ENCODE measurements at regions not wholly inside any gene's neighbourhood (a gene's known extent, or its start where the extent isn't known, plus 50 kb on each side); places are given as distances from the start of the nearest gene placed in this dataset.

DNA sequence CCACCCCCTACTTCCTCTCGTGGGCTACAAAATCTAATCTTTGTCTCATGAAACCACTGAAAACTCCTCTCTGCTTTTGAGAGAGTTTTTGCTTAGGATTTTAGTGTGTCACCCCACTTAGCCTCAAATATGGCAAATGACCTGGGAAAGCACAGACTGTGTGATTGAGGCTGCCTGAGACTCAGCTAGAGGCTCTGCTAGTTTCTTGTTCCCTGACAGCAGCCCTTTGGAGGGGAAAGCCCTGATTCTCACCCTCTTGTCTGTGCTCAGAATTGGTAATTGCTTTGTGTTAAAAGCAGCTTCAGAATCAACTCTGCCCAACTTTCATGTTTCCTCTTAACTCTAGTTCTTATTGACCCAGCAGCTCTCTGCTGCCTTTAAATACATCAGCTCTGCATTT lies 85.6 kb upstream of the ZP4 start:
- H3K9ac ChIP-seq (ENCODE audit: low read length): no peak overlapping the region
- no peak overlapping the region for H3K4me3 ChIP-seq (ENCODE audit: insufficient read depth, low read depth, low read length)
- Mint-ChIP-seq H3K27ac (ENCODE audit: unreplicated experiment) (no peak overlapping the region), H3K9me3 (ENCODE audit: unreplicated experiment) (no peaks in the 10 kb centered on the region), H3K27me3 (ENCODE audit: low read depth, unreplicated experiment) (no peaks in the 10 kb centered on the region), H3K4me1 (ENCODE audit: low read depth, unreplicated experiment) (peaks cover 5% of the 10 kb centered on the region), H3K4me3 (ENCODE audit: unreplicated experiment) (no peak overlapping the region), H3K36me3 (ENCODE audit: low read depth, unreplicated experiment) (no peaks in the 10 kb centered on the region)
- FAIRE-seq (no peak), DNase-seq (ENCODE audit: low read depth) (no peak)
- no peaks in the 10 kb centered on the region for H3K36me3 ChIP-seq (ENCODE audit: insufficient read depth, low read length)
- no peaks in the 10 kb centered on the region for H3K27me3 ChIP-seq (ENCODE audit: insufficient read depth, low read length)
- no peaks in the 10 kb centered on the region for H3K4me1 ChIP-seq (ENCODE audit: insufficient read depth, low read length)
- H4K20me1 ChIP-seq (ENCODE audit: insufficient read depth, low read length): no peaks in the 10 kb centered on the region
- TF ChIP-seq, protein P1, sequence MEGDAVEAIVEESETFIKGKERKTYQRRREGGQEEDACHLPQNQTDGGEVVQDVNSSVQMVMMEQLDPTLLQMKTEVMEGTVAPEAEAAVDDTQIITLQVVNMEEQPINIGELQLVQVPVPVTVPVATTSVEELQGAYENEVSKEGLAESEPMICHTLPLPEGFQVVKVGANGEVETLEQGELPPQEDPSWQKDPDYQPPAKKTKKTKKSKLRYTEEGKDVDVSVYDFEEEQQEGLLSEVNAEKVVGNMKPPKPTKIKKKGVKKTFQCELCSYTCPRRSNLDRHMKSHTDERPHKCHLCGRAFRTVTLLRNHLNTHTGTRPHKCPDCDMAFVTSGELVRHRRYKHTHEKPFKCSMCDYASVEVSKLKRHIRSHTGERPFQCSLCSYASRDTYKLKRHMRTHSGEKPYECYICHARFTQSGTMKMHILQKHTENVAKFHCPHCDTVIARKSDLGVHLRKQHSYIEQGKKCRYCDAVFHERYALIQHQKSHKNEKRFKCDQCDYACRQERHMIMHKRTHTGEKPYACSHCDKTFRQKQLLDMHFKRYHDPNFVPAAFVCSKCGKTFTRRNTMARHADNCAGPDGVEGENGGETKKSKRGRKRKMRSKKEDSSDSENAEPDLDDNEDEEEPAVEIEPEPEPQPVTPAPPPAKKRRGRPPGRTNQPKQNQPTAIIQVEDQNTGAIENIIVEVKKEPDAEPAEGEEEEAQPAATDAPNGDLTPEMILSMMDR (IDR thresholded peaks at IDR 0.05; ENCODE audit: insufficient read depth, low read depth, low read length): no peak
- no peak for TF ChIP-seq EZH2 (IDR thresholded peaks at IDR 0.05; ENCODE audit: insufficient read depth, low read length)
- no peak overlapping the region for H3K4me2 ChIP-seq (ENCODE audit: low read length)
- no peak overlapping the region for H2AFZ ChIP-seq (ENCODE audit: low read depth, low read length)
- no peak overlapping the region for H3K27ac ChIP-seq (ENCODE audit: low read depth, low read length)
- no peaks in the 10 kb centered on the region for H3K79me2 ChIP-seq (ENCODE audit: insufficient read depth, low read length)
- no peaks in the 10 kb centered on the region for H3K9me3 ChIP-seq (ENCODE audit: insufficient read depth, low read depth, low read length)

DNA sequence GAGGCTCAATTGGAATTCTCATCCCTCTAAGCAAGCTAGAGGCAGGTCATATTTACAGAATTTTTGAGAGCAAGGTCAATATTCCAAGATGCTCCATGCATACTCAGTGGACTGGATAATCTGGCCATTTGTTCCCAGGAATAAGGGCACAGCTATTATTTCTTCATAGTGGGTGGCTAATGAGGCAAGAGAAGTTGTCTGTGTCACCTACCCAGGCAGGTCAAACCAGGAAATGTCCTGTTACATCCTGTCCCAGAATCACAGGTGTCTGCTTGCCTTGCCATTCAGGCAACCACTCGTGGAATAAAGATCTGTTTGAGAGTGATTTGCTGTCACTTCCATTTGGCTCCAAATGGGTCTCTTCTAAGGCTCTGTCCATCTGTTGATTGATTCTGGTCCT lies 85.2 kb upstream of the ZP4 start:
- peaks cover 5% of the 10 kb centered on the region for H3K4me1 Mint-ChIP-seq (ENCODE audit: low read depth, unreplicated experiment)
- Histone ChIP-seq H3K27me3 (ENCODE audit: insufficient read depth, low read length) (no peaks in the 10 kb centered on the region), H3K36me3 (ENCODE audit: insufficient read depth, low read length) (no peaks in the 10 kb centered on the region), H3K79me2 (ENCODE audit: insufficient read depth, low read length) (no peaks in the 10 kb centered on the region), H2AFZ (ENCODE audit: low read depth, low read length) (no peak overlapping the region), H3K27ac (ENCODE audit: low read depth, low read length) (no peak overlapping the region), H3K9me3 (ENCODE audit: insufficient read depth, low read depth, low read length) (no peaks in the 10 kb centered on the region), H4K20me1 (ENCODE audit: insufficient read depth, low read length) (no peaks in the 10 kb centered on the region), H3K9ac (ENCODE audit: low read length) (no peak overlapping the region), H3K4me2 (ENCODE audit: low read length) (no peak overlapping the region), H3K4me3 (ENCODE audit: insufficient read depth, low read depth, low read length) (no peak overlapping the region), H3K4me1 (ENCODE audit: insufficient read depth, low read length) (no peaks in the 10 kb centered on the region)
- H3K4me3 Mint-ChIP-seq (ENCODE audit: unreplicated experiment): no peak overlapping the region
- TF ChIP-seq, protein P1 (IDR thresholded peaks at IDR 0.05; ENCODE audit: insufficient read depth, low read depth, low read length): no peak
- TF ChIP-seq EZH2 (IDR thresholded peaks at IDR 0.05; ENCODE audit: insufficient read depth, low read length): no peak
- FAIRE-seq (no peak), DNase-seq (ENCODE audit: low read depth) (no peak)
- H3K36me3 Mint-ChIP-seq (ENCODE audit: low read depth, unreplicated experiment): no peaks in the 10 kb centered on the region
- H3K9me3 Mint-ChIP-seq (ENCODE audit: unreplicated experiment): no peaks in the 10 kb centered on the region
- H3K27ac Mint-ChIP-seq (ENCODE audit: unreplicated experiment): no peak overlapping the region
- no peaks in the 10 kb centered on the region for H3K27me3 Mint-ChIP-seq (ENCODE audit: low read depth, unreplicated experiment)

DNA sequence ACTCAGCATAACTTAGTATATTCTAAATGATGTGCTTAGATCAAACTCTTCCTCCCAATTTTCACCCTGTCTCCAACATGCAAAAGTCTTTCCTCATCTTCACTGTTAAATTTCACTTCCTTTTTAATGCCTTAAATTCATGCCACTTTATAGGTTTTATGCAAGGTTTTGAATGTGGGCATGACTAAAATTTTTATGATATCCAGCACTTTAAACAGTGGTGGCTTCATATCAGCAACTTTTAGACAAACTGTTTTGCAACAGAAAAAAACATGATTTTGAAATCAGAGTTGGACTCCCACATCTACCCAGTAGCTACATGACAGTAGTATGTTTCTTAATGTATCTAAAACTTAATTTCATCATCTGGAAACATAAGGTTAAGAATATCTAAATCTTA lies 84.7 kb upstream of the ZP4 start:
- Histone ChIP-seq H3K9me3 (ENCODE audit: insufficient read depth, low read depth, low read length) (no peaks in the 10 kb centered on the region), H3K4me3 (ENCODE audit: insufficient read depth, low read depth, low read length) (no peak overlapping the region), H3K27me3 (ENCODE audit: insufficient read depth, low read length) (no peaks in the 10 kb centered on the region), H3K4me1 (ENCODE audit: insufficient read depth, low read length) (no peaks in the 10 kb centered on the region), H3K27ac (ENCODE audit: low read depth, low read length) (no peak overlapping the region), H2AFZ (ENCODE audit: low read depth, low read length) (no peak overlapping the region), H3K36me3 (ENCODE audit: insufficient read depth, low read length) (no peaks in the 10 kb centered on the region), H3K79me2 (ENCODE audit: insufficient read depth, low read length) (no peaks in the 10 kb centered on the region), H4K20me1 (ENCODE audit: insufficient read depth, low read length) (no peaks in the 10 kb centered on the region), H3K4me2 (ENCODE audit: low read length) (no peak overlapping the region), H3K9ac (ENCODE audit: low read length) (no peak overlapping the region)
- FAIRE-seq (no peak), DNase-seq (ENCODE audit: low read depth) (no peak)
- TF ChIP-seq, protein P1 (IDR thresholded peaks at IDR 0.05; ENCODE audit: insufficient read depth, low read depth, low read length): no peak
- no peak for TF ChIP-seq EZH2 (IDR thresholded peaks at IDR 0.05; ENCODE audit: insufficient read depth, low read length)
- Mint-ChIP-seq H3K27ac (ENCODE audit: unreplicated experiment) (no peak overlapping the region), H3K4me1 (ENCODE audit: low read depth, unreplicated experiment) (peaks cover 5% of the 10 kb centered on the region), H3K4me3 (ENCODE audit: unreplicated experiment) (no peak overlapping the region), H3K36me3 (ENCODE audit: low read depth, unreplicated experiment) (no peaks in the 10 kb centered on the region), H3K27me3 (ENCODE audit: low read depth, unreplicated experiment) (no peaks in the 10 kb centered on the region), H3K9me3 (ENCODE audit: unreplicated experiment) (no peaks in the 10 kb centered on the region)

Measured in astrocyte (in vitro differentiated cells and primary cell).